ACC112 (cell line): ENCODE measurements at regions not wholly inside any gene's neighbourhood (a gene's known extent, or its start where the extent isn't known, plus 50 kb on each side); places are given as distances from the start of the nearest gene placed in this dataset.
"Not testable (repeated sequence)": the region's sequence is repeated elsewhere in the genome, so short reads cannot be mapped to it uniquely, and the experiment has no call there.

ENCODE experiments used
- H2AFZ ChIP-seq: fragments of 200-600 bp; sonication (generic); one replicate; pipeline ENCODE4 v1.6.0; 2017; ENCODE audit warnings: antibody characterized with exemption, low read length; ENCODE audit not compliant: unreplicated experiment
- H3K27ac ChIP-seq: fragments of 200-600 bp; sonication (generic); 2 replicates; pipeline ENCODE4 v1.5.1; 2014; ENCODE audit warnings: low read depth, mild to moderate bottlenecking, antibody characterized with exemption, low read length, moderate library complexity
- H3K27me3 ChIP-seq: fragments of 200-600 bp; sonication (generic); 2 replicates; pipeline ENCODE4 v1.6.1; 2014; ENCODE audit warnings: mild to moderate bottlenecking, antibody characterized with exemption, low read length, moderate library complexity, mixed read lengths; ENCODE audit not compliant: insufficient read depth
- H3K36me3 ChIP-seq: fragments of 200-600 bp; sonication (generic); 2 replicates; pipeline ENCODE4 v1.6.1; 2016; ENCODE audit warnings: mild to moderate bottlenecking, antibody characterized with exemption, low read length, moderate library complexity, mixed read lengths; ENCODE audit not compliant: insufficient read depth
- H3K4me1 ChIP-seq: fragments of 200-600 bp; sonication (generic); one replicate; pipeline ENCODE4 v1.6.1; 2016; ENCODE audit warnings: low read length, mixed read lengths; ENCODE audit not compliant: insufficient read depth, unreplicated experiment, control insufficient read depth
- H3K4me3 ChIP-seq: fragments of 200-600 bp; sonication (generic); 2 replicates; pipeline ENCODE4 v1.5.1; 2014; ENCODE audit warnings: mild to moderate bottlenecking, low read depth, low read length
- H3K79me2 ChIP-seq: fragments of 200-600 bp; sonication (generic); one replicate; pipeline ENCODE4 v1.6.0; 2016; ENCODE audit warnings: low read length; ENCODE audit not compliant: control insufficient read depth, unreplicated experiment, insufficient read depth

GRCh38 chr6:164967102-164967501, 342.3 kb downstream of the C6orf118 start:
- no peaks in the 10 kb centered on the region for H3K4me1 ChIP-seq
- H3K79me2 ChIP-seq: no peaks in the 10 kb centered on the region
- no peak overlapping the region for H2AFZ ChIP-seq
- no peak overlapping the region for H3K27ac ChIP-seq
- no peaks in the 10 kb centered on the region for H3K36me3 ChIP-seq
- H3K4me3 ChIP-seq: no peak overlapping the region
- H3K27me3 ChIP-seq: no peaks in the 10 kb centered on the region

DNA sequence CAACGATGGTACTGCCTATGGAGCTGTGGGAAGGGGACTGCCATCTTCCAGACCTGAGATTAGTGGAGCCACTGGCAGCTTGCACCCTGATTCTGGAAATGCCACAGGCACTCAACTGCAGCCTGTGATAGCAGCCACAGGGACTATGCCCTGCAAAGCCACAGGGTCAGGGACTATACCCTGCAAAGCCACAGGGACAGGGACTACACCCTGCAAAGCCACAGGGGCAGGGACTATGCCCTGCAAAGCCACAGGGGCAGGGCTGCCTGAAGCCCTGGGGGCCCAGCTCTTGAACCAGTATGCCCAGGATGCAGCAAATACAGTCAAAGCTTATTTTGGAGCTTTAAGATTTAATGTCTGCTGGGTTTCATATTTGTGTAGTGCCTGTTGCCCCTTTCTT, 346.6 kb downstream of the C6orf118 start:
- Histone ChIP-seq H3K36me3 (no peaks in the 10 kb centered on the region), H3K27ac (no peak overlapping the region), H3K27me3 (no peaks in the 10 kb centered on the region), H3K4me3 (no peak overlapping the region), H3K4me1 (no peaks in the 10 kb centered on the region), H3K79me2 (no peaks in the 10 kb centered on the region), H2AFZ (no peak overlapping the region)

DNA sequence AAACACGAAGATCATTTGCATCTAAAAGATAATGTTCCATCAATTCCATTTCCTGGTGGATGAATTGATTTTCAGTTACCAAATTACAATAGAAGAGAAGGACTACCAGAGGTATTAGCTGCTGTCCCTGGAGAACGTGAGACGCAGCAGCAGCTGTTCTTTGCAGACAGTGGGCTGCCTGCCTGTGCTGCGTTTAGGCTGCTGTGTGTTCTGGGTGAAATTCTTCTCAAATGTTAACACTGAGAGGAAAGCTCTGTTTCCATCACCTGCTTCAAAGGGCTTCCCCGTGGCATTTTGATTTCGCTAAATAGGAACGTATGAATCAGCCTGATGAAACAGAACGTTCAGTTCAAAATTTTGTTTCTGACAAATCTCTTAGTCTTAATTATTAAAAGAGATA, 362.2 kb downstream of the C6orf118 start:
- H3K79me2 ChIP-seq: no peaks in the 10 kb centered on the region
- H2AFZ ChIP-seq: no peak overlapping the region
- H3K4me3 ChIP-seq: no peak overlapping the region
- no peaks in the 10 kb centered on the region for H3K27me3 ChIP-seq
- H3K27ac ChIP-seq: no peak overlapping the region
- H3K36me3 ChIP-seq: no peaks in the 10 kb centered on the region
- H3K4me1 ChIP-seq: no peaks in the 10 kb centered on the region

GRCh38 chr6:164942271-164942670, 367.1 kb downstream of the C6orf118 start:
- no peak overlapping the region for H3K27ac ChIP-seq
- H3K79me2 ChIP-seq: no peaks in the 10 kb centered on the region
- no peak overlapping the region for H3K4me3 ChIP-seq
- H3K27me3 ChIP-seq: no peaks in the 10 kb centered on the region
- no peaks in the 10 kb centered on the region for H3K4me1 ChIP-seq
- H2AFZ ChIP-seq: no peak overlapping the region
- no peaks in the 10 kb centered on the region for H3K36me3 ChIP-seq

DNA sequence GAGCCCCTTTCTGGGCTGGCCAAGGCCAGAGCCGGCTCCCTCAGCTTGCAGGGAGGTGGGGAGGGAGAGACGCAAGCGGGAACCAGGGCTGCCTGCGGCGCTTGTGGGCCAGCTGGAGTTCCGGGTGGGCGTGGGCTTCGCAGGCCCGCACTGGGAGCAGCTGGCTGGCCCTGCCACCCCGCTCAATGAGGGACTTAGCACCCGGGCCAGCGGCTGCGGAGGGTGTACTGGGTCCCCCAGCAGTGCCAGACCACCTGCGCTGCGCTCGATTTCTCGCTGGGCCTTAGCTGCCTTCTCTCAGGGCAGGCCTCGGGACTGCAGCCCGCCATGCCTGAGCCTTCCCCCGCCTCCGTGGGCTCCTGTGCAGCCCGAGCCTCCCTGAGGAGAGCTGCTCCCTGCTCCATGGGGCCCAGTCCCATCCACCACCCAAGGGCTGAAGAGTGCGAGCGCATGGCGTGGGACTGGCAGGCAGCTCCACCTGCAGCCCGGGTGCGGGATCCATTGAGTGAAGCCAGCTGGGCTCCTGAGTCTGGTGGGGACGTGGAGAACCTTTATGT, 376.1 kb downstream of the C6orf118 start:
- H3K27me3 ChIP-seq, H3K4me3 ChIP-seq, H3K27ac ChIP-seq, H3K4me1 ChIP-seq, H2AFZ ChIP-seq, H3K36me3 ChIP-seq, H3K79me2 ChIP-seq: not testable (repeated sequence)

GRCh38 chr6:164929408-164929977, 379.9 kb downstream of the C6orf118 start:
- 0 out of 2 replicates have a peak, but pooled peaks cover 11% of the 10 kb centered on the region for H3K27me3 ChIP-seq
- H3K36me3 ChIP-seq: no peaks in the 10 kb centered on the region
- H3K4me1 ChIP-seq: no peaks in the 10 kb centered on the region
- no peaks in the 10 kb centered on the region for H3K79me2 ChIP-seq
- no peak overlapping the region for H2AFZ ChIP-seq
- no peak overlapping the region for H3K4me3 ChIP-seq
- H3K27ac ChIP-seq: no peak overlapping the region

GRCh38 chr6:164928728-164929407, 380.5 kb downstream of the C6orf118 start:
- H3K27me3 ChIP-seq: 0 out of 2 replicates have a peak, but pooled peaks cover 11% of the 10 kb centered on the region
- H2AFZ ChIP-seq: no peak overlapping the region
- no peak overlapping the region for H3K27ac ChIP-seq
- no peaks in the 10 kb centered on the region for H3K79me2 ChIP-seq
- H3K4me3 ChIP-seq: no peak overlapping the region
- H3K36me3 ChIP-seq: no peaks in the 10 kb centered on the region
- H3K4me1 ChIP-seq: no peaks in the 10 kb centered on the region

- Histone ChIP-seq H3K4me1 (no peaks in the 10 kb centered on the region), H3K27me3 (0 out of 2 replicates have a peak, but pooled peaks cover 11% of the 10 kb centered on the region), H3K36me3 (no peaks in the 10 kb centered on the region), H3K4me3 (peak overlapping the region; percentile 62), H3K27ac (no peak overlapping the region), H3K79me2 (no peaks in the 10 kb centered on the region), H2AFZ (peak overlapping the region; percentile 14)
Observed at GRCh38 chr6:164928057-164928727, 381.2 kb downstream of the C6orf118 start.

DNA sequence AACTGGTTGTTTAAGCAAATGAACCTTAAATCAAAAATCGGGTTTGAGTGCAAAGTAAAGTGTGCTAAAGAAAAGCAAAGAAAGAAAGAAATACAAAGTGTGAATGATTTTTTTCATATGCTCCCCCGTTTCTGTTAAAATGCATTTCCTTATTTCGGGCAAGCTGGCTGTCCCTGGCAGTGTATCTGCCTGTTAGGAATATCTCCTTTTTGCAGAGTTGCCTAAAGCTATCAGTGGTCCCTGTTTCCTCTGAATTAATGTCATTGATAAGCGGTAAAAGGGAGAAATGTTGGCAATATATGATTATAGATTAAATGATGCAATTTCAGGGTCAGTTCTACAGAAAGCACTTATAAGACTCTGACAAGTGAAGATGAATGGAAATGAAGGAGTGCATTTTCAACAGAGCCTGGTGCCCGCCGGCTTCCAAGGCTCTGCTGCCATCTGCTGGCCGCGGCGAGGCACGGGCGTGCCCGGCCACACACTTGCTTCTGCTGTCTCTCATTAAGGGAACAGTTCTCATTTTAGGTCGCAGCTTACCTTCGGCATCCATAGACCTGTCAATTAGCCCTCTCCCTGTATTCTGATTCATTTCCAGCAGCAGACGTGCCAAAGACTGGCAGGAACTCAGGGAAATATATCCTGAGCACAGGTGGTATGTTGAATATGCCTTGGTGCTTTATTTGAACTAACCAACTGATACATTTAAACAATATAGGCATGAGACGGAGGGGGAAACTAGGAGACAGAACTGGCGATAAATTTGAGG, 381.9 kb downstream of the C6orf118 start:
- no peak overlapping the region for H3K27ac ChIP-seq
- no peaks in the 10 kb centered on the region for H3K79me2 ChIP-seq
- peak overlapping the region; percentile 62 for H3K4me3 ChIP-seq
- H3K27me3 ChIP-seq: 0 out of 2 replicates have a peak, but pooled peaks cover 11% of the 10 kb centered on the region
- H3K4me1 ChIP-seq: no peaks in the 10 kb centered on the region
- H3K36me3 ChIP-seq: no peaks in the 10 kb centered on the region
- H2AFZ ChIP-seq: no peak overlapping the region

GRCh38 chr6:164926686-164927085, 382.7 kb downstream of the C6orf118 start:
- 0 out of 2 replicates have a peak, but pooled peaks cover 11% of the 10 kb centered on the region for H3K27me3 ChIP-seq
- H3K27ac ChIP-seq: no peak overlapping the region
- H3K36me3 ChIP-seq: no peaks in the 10 kb centered on the region
- no peaks in the 10 kb centered on the region for H3K79me2 ChIP-seq
- no peak overlapping the region for H2AFZ ChIP-seq
- no peak overlapping the region for H3K4me3 ChIP-seq
- H3K4me1 ChIP-seq: no peaks in the 10 kb centered on the region
